ENCODE measurements at regions not wholly inside any gene's neighbourhood (a gene's known extent, or its start where the extent isn't known, plus 50 kb on each side); places are given as distances from the start of the nearest gene placed in this dataset.

- no peaks in the 10 kb centered on the region for H3K9me3 Mint-ChIP-seq (ENCODE audit: low read depth, unreplicated experiment)
- CTCF ChIA-PET, result interaction anchor here (0.7 to 1.8 kb wide), 2 partner anchors 84 to 129 kb away, joined by 3 to 6 read pairs; partner anchors contain the start of gene SLC34A2
- H3K4me3 Mint-ChIP-seq (ENCODE audit: low read depth, unreplicated experiment), result no peak overlapping the region
- no peaks in the 10 kb centered on the region for H3K36me3 Mint-ChIP-seq (ENCODE audit: insufficient read depth, unreplicated experiment)
- BruUV-seq (replicated peaks), result no TSS peak
- intact Hi-C loops (cut with micrococcal nuclease; ENCODE audit: unreplicated experiment), result no loop called here
- H3K27ac Mint-ChIP-seq (ENCODE audit: unreplicated experiment), result no peak overlapping the region
- TF ChIP-seq, protein P1, sequence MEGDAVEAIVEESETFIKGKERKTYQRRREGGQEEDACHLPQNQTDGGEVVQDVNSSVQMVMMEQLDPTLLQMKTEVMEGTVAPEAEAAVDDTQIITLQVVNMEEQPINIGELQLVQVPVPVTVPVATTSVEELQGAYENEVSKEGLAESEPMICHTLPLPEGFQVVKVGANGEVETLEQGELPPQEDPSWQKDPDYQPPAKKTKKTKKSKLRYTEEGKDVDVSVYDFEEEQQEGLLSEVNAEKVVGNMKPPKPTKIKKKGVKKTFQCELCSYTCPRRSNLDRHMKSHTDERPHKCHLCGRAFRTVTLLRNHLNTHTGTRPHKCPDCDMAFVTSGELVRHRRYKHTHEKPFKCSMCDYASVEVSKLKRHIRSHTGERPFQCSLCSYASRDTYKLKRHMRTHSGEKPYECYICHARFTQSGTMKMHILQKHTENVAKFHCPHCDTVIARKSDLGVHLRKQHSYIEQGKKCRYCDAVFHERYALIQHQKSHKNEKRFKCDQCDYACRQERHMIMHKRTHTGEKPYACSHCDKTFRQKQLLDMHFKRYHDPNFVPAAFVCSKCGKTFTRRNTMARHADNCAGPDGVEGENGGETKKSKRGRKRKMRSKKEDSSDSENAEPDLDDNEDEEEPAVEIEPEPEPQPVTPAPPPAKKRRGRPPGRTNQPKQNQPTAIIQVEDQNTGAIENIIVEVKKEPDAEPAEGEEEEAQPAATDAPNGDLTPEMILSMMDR (IDR thresholded peaks at IDR 0.05; ENCODE audit: unreplicated experiment), result no peak
- DNase-seq, result no peak
- peaks cover 12% of the 10 kb centered on the region for H3K4me1 Mint-ChIP-seq (ENCODE audit: low read depth, unreplicated experiment)
- no peaks in the 10 kb centered on the region for H3K27me3 Mint-ChIP-seq (ENCODE audit: unreplicated experiment)
Measured at GRCh38 chr4:25525896-25526295, 129.8 kb upstream of the SLC34A2 start.

- no TSS peak for BruUV-seq (replicated peaks)
- H3K27ac Mint-ChIP-seq (ENCODE audit: unreplicated experiment), result no peak overlapping the region
- peaks cover 12% of the 10 kb centered on the region for H3K4me1 Mint-ChIP-seq (ENCODE audit: low read depth, unreplicated experiment)
- CTCF ChIA-PET, result no interaction called here
- TF ChIP-seq, protein P1 (IDR thresholded peaks at IDR 0.05; ENCODE audit: unreplicated experiment), result no peak
- no peak overlapping the region for H3K4me3 Mint-ChIP-seq (ENCODE audit: low read depth, unreplicated experiment)
- no peaks in the 10 kb centered on the region for H3K27me3 Mint-ChIP-seq (ENCODE audit: unreplicated experiment)
- intact Hi-C loops (cut with micrococcal nuclease; ENCODE audit: unreplicated experiment), result no loop called here
- DNase-seq, result no peak
- H3K36me3 Mint-ChIP-seq (ENCODE audit: insufficient read depth, unreplicated experiment), result no peaks in the 10 kb centered on the region
- no peaks in the 10 kb centered on the region for H3K9me3 Mint-ChIP-seq (ENCODE audit: low read depth, unreplicated experiment)
Measured at GRCh38 chr4:25527034-25527433, 128.6 kb upstream of the SLC34A2 start.

DNA sequence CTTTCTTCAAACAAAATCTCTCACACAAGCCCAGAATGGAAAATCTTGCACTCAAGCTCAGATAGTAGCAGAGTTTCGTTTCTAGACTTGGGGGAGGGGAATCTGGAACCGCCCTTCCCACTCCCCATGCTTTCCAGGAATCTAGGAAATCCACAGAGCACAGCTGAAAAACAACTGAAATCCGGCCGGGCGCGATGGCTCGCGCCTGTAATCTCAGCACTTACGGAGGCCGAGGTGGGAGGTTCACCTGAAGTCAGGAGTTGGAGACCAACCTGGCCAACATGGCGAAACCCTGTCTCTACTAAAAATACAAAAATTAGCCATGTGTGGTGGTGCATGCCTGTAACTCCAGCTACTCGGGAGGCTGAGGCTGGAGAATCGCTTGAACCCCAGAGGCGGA, 127.3 kb upstream of the SLC34A2 start:
- no peaks in the 10 kb centered on the region for H3K9me3 Mint-ChIP-seq (ENCODE audit: low read depth, unreplicated experiment)
- intact Hi-C loops (cut with micrococcal nuclease; ENCODE audit: unreplicated experiment), result no loop called here
- no peaks in the 10 kb centered on the region for H3K27me3 Mint-ChIP-seq (ENCODE audit: unreplicated experiment)
- no peaks in the 10 kb centered on the region for H3K36me3 Mint-ChIP-seq (ENCODE audit: insufficient read depth, unreplicated experiment)
- no peak for DNase-seq
- BruUV-seq (replicated peaks), result no TSS peak
- H3K4me3 Mint-ChIP-seq (ENCODE audit: low read depth, unreplicated experiment), result no peak overlapping the region
- TF ChIP-seq, protein P1 (IDR thresholded peaks at IDR 0.05; ENCODE audit: unreplicated experiment), result no peak
- CTCF ChIA-PET, result interaction anchor here (0.6 kb wide), 1 partner anchor 8 kb away, joined by 4 read pairs; no protein-coding TSS in a partner anchor
- peaks cover 2% of the 10 kb centered on the region for H3K4me1 Mint-ChIP-seq (ENCODE audit: low read depth, unreplicated experiment)
- H3K27ac Mint-ChIP-seq (ENCODE audit: unreplicated experiment), result no peak overlapping the region

- TF ChIP-seq, protein P1 (IDR thresholded peaks at IDR 0.05; ENCODE audit: unreplicated experiment), result peak; percentile 48
- Mint-ChIP-seq H3K27ac (ENCODE audit: unreplicated experiment) (no peak overlapping the region), H3K4me3 (ENCODE audit: low read depth, unreplicated experiment) (no peak overlapping the region), H3K9me3 (ENCODE audit: low read depth, unreplicated experiment) (no peaks in the 10 kb centered on the region), H3K4me1 (ENCODE audit: low read depth, unreplicated experiment) (peaks cover 18% of the 10 kb centered on the region), H3K36me3 (ENCODE audit: insufficient read depth, unreplicated experiment) (peaks cover 4% of the 10 kb centered on the region), H3K27me3 (ENCODE audit: unreplicated experiment) (no peaks in the 10 kb centered on the region)
- CTCF ChIA-PET, result interaction anchor here (0.6 to 1.0 kb wide), 3 partner anchors 13 to 202 kb away, joined by 3 read pairs; no protein-coding TSS in a partner anchor
- BruUV-seq (replicated peaks), result no TSS peak
- intact Hi-C loops (cut with micrococcal nuclease; ENCODE audit: unreplicated experiment), result loop anchor here (10.0 kb wide), 1 partner anchor 124 kb away; the partner anchor contains the start of gene SLC34A2
- DNase-seq, result no peak
Measured at GRCh38 chr4:25531272-25531671, 124.4 kb upstream of the SLC34A2 start.

All from Calu3 (cell line).